Breast epithelium (tissue), 4 donors: ENCODE measurements at regions not wholly inside any gene's neighbourhood (a gene's known extent, or its start where the extent isn't known, plus 50 kb on each side); places are given as distances from the start of the nearest gene placed in this dataset.

Experiments used
- DNase-seq, 2 donors: peaks; one replicate each; pipeline ENCODE4 v3.0.0-alpha.2; 2019; ENCODE audit warnings: low spot score in 2 of 2
- H3K27ac ChIP-seq, 2 donors: fragments of 200-600 bp; sonication (generic) in 1 of 2; one replicate each; pipeline ENCODE4 v1.5.1; 2016 to 2019; ENCODE audit warnings: mild to moderate bottlenecking in 1 of 2
- H3K27me3 ChIP-seq, 2 donors: fragments of 200-600 bp; sonication (generic) in 1 of 2; one replicate each; pipeline versions ENCODE4 v1.5.1 to v1.6.0; 2017 to 2019; ENCODE audit warnings: control low read depth in 1 of 2, mild to moderate bottlenecking in 1 of 2
- H3K36me3 ChIP-seq: fragments of 200-600 bp; one replicate; pipeline ENCODE4 v1.5.1; 2019
- H3K4me1 ChIP-seq, 2 donors: fragments of 200-600 bp; sonication (generic); one replicate each; pipeline ENCODE4 v1.5.1; 2016 to 2019; ENCODE audit warnings: control low read depth in 1 of 2
- H3K4me3 ChIP-seq, 3 donors: fragments of 200-600 bp; sonication (generic); 1 replicate in 2 of 3; 2 replicates in 1 of 3; pipeline ENCODE4 v1.5.1; 2016 to 2019; ENCODE audit warnings: mild to moderate bottlenecking in 3 of 3, moderate library complexity in 2 of 3
- H3K9me3 ChIP-seq, 2 donors: fragments of 200-600 bp; sonication (generic) in 1 of 2; one replicate each; pipeline ENCODE4 v1.5.1; 2016 to 2019; ENCODE audit warnings: control low read depth in 1 of 2
- CTCF ChIP-seq, 3 donors: fragments of 450-650 bp; IDR thresholded peaks; one replicate each; pipeline ENCODE4 v1.5.1; 2016 to 2017; ENCODE audit warnings: antibody characterized with exemption in 3 of 3, mild to moderate bottlenecking in 3 of 3, moderate library complexity in 3 of 3
- POLR2A ChIP-seq: fragments of 450-650 bp; IDR thresholded peaks from one replicate; pipeline ENCODE4 v1.6.1; 2016; ENCODE audit warnings: antibody characterized with exemption, mild to moderate bottlenecking, moderate library complexity
- POLR2AphosphoS5 ChIP-seq, 3 donors: sonication (generic); formaldehyde crosslinking; IDR thresholded peaks; one replicate each; pipeline ENCODE4 v1.6.1; 2017; ENCODE audit warnings: antibody characterized with exemption in 3 of 3
- intact Hi-C: fragments of 100-400 bp; cut with DNase I; formaldehyde crosslinking; loops from one replicate; pipeline ENCODE4 v1.15.1; 2023; ENCODE audit warnings: low total_unique reads

GRCh38 chr10:64535131-64535867 is 1014.1 kb downstream of the REEP3 start:
- H3K4me1 ChIP-seq, result no peaks in the 10 kb centered on the region
- intact Hi-C loops, result no loop called here
- no peak overlapping the region for H3K4me3 ChIP-seq
- H3K9me3 ChIP-seq, result no peaks in the 10 kb centered on the region
- H3K36me3 ChIP-seq, result no peaks in the 10 kb centered on the region
- TF ChIP-seq POLR2A, result no peak
- TF ChIP-seq POLR2AphosphoS5 (IDR thresholded peaks at IDR 0.05), result no peak
- TF ChIP-seq CTCF (IDR thresholded peaks at IDR 0.05), result no peak
- no peak for DNase-seq
- H3K27ac ChIP-seq, result no peak overlapping the region
- H3K27me3 ChIP-seq, result no peaks in the 10 kb centered on the region

- DNase-seq, result no peak
- Histone ChIP-seq H3K36me3 (no peaks in the 10 kb centered on the region), H3K4me1 (no peaks in the 10 kb centered on the region), H3K27ac (no peak overlapping the region), H3K9me3 (no peaks in the 10 kb centered on the region), H3K27me3 (no peaks in the 10 kb centered on the region), H3K4me3 (no peak overlapping the region)
- intact Hi-C loops, result no loop called here
- no peak for TF ChIP-seq POLR2A
- no peak for TF ChIP-seq CTCF (IDR thresholded peaks at IDR 0.05)
- no peak for TF ChIP-seq POLR2AphosphoS5 (IDR thresholded peaks at IDR 0.05)
Observed at GRCh38 chr10:64537112-64537511, 1015.9 kb downstream of the REEP3 start.

GRCh38 chr10:64537928-64538327 is 1016.7 kb downstream of the REEP3 start:
- no peaks in the 10 kb centered on the region for H3K4me1 ChIP-seq
- intact Hi-C loops, result no loop called here
- no peaks in the 10 kb centered on the region for H3K36me3 ChIP-seq
- no peak for DNase-seq
- no peaks in the 10 kb centered on the region for H3K9me3 ChIP-seq
- TF ChIP-seq POLR2AphosphoS5 (IDR thresholded peaks at IDR 0.05) (no peak), POLR2A (no peak), CTCF (IDR thresholded peaks at IDR 0.05) (no peak)
- H3K4me3 ChIP-seq, result no peak overlapping the region
- no peaks in the 10 kb centered on the region for H3K27me3 ChIP-seq
- H3K27ac ChIP-seq, result no peak overlapping the region

GRCh38 chr10:64546073-64546472 is 1024.9 kb downstream of the REEP3 start:
- DNase-seq, result no peak
- no peak overlapping the region for H3K27ac ChIP-seq
- H3K4me1 ChIP-seq, result no peaks in the 10 kb centered on the region
- TF ChIP-seq POLR2A (no peak), POLR2AphosphoS5 (IDR thresholded peaks at IDR 0.05) (no peak)
- H3K9me3 ChIP-seq, result no peaks in the 10 kb centered on the region
- intact Hi-C loops, result no loop called here
- H3K36me3 ChIP-seq, result no peaks in the 10 kb centered on the region
- H3K27me3 ChIP-seq, result no peaks in the 10 kb centered on the region
- H3K4me3 ChIP-seq, result no peak overlapping the region

GRCh38 chr10:64547168-64547567 is 1026.0 kb downstream of the REEP3 start:
- no peaks in the 10 kb centered on the region for H3K9me3 ChIP-seq
- no peak for DNase-seq
- no peaks in the 10 kb centered on the region for H3K36me3 ChIP-seq
- H3K4me1 ChIP-seq, result no peaks in the 10 kb centered on the region
- intact Hi-C loops, result no loop called here
- no peak for TF ChIP-seq POLR2AphosphoS5 (IDR thresholded peaks at IDR 0.05)
- no peak for TF ChIP-seq POLR2A
- TF ChIP-seq CTCF (IDR thresholded peaks at IDR 0.05), result no peak
- H3K4me3 ChIP-seq, result no peak overlapping the region
- H3K27ac ChIP-seq, result no peak overlapping the region
- no peaks in the 10 kb centered on the region for H3K27me3 ChIP-seq
